Iris pigment epithelial cell (primary cell): ENCODE measurements at regions not wholly inside any gene's neighbourhood (a gene's known extent, or its start where the extent isn't known, plus 50 kb on each side); places are given as distances from the start of the nearest gene placed in this dataset.
A peak's percentile ranks its signal among the peaks of the same experiment; 100 is the strongest.

Source experiments
- DNase-seq: peaks from one replicate; pipeline ENCODE4 v3.0.0-alpha.2; 2011; ENCODE audit warnings: low read depth

- no peak for DNase-seq
Observed at GRCh38 chr10:110355141-110355831, 50.6 kb upstream of the SMNDC1 start.

- no peak for DNase-seq
Observed at GRCh38 chr10:110355922-110356627, 51.4 kb upstream of the SMNDC1 start.

- peak; percentile 88 for DNase-seq
Observed at GRCh38 chr10:110356628-110357245, 52.0 kb upstream of the SMNDC1 start.

- DNase-seq, result peak; percentile 96
Observed at GRCh38 chr10:110357252-110357780, 52.6 kb upstream of the SMNDC1 start.

- DNase-seq, result no peak
Observed at GRCh38 chr10:110357871-110358270, 53.2 kb upstream of the SMNDC1 start.

- DNase-seq, result no peak
Observed at GRCh38 chr10:110358278-110358677, 53.6 kb upstream of the SMNDC1 start.

GRCh38 chr10:110358869-110359629 is 54.3 kb upstream of the SMNDC1 start:
- DNase-seq, result peak; percentile 40

GRCh38 chr10:110360857-110361474 is 56.2 kb upstream of the SMNDC1 start:
- DNase-seq, result peak; percentile 24

- DNase-seq, result no peak
Observed at GRCh38 chr10:110361800-110362456, 57.2 kb upstream of the SMNDC1 start.

GRCh38 chr10:110363572-110364411 is 59.1 kb upstream of the SMNDC1 start:
- DNase-seq, result no peak

GRCh38 chr10:110364531-110364937 is 59.8 kb upstream of the SMNDC1 start:
- no peak for DNase-seq

- DNase-seq, result no peak
Observed at GRCh38 chr10:110365356-110366143, 60.8 kb upstream of the SMNDC1 start.

- no peak for DNase-seq
Observed at GRCh38 chr10:110366635-110367034, 61.9 kb upstream of the SMNDC1 start.

GRCh38 chr10:110368002-110368401 is 63.3 kb upstream of the SMNDC1 start:
- peak; percentile 54 for DNase-seq

- no peak for DNase-seq
Observed at GRCh38 chr10:110368556-110368955, 63.8 kb upstream of the SMNDC1 start.

- DNase-seq, result no peak
Observed at GRCh38 chr10:110370006-110370405, 65.3 kb upstream of the SMNDC1 start.

GRCh38 chr10:110372656-110373055 is 67.9 kb upstream of the SMNDC1 start:
- DNase-seq, result peak; percentile 55

- DNase-seq, result peak; percentile 54
Observed at GRCh38 chr10:110373059-110373458, 68.3 kb upstream of the SMNDC1 start.

GRCh38 chr10:110373857-110374654 is 69.3 kb upstream of the SMNDC1 start:
- DNase-seq, result no peak
